DMS53 treated with DMSO at 0.1 percent for 48 hours (cell line): ENCODE measurements at regions not wholly inside any gene's neighbourhood (a gene's known extent, or its start where the extent isn't known, plus 50 kb on each side); places are given as distances from the start of the nearest gene placed in this dataset.
"Not testable (repeated sequence)": the region's sequence is repeated elsewhere in the genome, so short reads cannot be mapped to it uniquely, and the experiment has no call there.

Experiments
- DNase-seq: peaks from one replicate; lab custom pipeline; 2025; ENCODE audit not compliant: unreplicated experiment; lab: John Stamatoyannopoulos, UW

DNA sequence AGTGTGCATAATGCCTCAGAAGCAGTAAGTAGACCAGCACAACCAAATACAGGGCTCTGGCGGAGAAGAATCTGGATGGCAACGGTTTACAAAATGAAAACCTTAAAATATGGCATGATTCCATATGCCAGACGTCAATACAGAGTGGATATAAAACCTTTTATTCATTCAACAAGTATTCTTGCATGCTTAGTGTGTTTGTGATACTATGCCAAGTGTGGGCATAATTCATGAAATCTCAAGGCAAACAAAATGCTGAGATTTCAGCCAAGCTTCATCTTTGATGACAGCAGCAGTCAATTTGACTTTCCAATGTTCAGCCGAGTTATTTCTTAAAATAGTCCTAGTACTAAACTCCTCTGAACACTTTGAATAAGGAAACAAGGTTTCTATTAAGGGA, 119.4 kb downstream of the CD24 start:
- no peak for DNase-seq

DNA sequence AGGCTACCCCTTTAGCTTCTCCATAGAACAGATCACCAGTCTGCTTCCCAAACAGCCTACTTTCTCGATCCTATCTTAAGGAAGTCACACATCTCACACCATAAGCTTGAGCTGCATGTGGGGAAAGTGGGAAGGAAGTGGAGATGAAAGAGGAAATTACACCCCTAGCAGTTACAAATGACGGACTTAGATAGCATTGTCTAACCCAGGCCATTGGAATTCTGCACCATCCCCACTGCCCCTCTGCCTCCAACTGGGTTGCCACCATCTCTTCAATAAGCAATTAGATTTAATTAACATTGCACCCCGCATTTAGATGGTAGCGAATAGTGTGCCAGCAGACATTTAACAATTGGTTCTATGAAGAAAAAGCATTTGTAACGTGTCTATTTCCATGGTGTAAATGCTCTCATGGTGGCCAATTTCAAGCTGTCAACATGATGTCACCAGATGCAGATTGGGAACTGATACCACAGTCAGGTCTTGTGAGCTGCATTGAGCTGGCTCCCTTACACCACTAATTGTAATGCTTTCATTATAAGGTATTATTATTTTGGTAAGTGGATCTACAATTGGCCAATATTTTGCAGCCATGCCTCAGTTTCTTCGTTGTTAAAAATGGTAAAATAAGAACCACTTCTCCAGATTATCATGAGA, 124.7 kb downstream of the CD24 start:
- DNase-seq, result no peak

DNA sequence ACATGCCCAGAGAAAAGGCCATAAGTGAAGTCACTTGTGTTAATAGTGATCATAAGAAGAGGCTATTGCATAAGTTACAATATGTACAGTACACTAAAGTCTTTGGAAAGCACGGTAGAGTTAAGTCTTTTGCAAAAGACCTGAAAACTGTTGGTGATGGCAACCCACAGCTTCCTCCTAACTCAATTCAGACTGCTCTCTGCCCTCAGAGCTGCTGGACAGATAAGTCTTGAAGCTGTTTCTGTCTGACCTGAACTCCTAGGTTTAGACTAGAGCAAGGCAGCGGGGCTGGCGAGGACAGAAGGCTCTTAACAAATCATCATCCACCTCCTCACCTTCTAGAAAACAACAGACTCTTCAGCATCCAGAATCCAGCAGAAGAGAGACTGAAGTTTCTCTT, 125.4 kb downstream of the CD24 start:
- no peak for DNase-seq

DNA sequence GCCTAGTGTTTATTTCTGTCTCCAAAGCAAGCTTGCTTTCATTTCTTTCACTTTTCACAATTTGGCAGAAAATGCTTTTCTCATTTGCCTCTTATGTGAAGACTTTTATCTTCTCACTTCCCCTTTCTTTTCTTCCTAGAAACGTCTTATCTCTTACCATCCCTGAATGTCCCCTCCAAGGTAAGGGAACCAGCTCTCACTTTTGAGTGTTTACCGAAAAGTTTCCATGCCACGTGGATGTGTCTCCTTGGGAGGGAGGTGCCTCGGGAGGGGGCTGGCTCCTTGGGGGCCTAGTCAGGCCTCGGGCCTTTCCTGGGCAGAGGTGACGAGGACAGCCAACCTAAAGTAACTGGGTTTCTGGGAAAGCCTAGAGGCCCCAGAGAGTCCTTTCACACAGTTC, 127.4 kb downstream of the CD24 start:
- no peak for DNase-seq

DNA sequence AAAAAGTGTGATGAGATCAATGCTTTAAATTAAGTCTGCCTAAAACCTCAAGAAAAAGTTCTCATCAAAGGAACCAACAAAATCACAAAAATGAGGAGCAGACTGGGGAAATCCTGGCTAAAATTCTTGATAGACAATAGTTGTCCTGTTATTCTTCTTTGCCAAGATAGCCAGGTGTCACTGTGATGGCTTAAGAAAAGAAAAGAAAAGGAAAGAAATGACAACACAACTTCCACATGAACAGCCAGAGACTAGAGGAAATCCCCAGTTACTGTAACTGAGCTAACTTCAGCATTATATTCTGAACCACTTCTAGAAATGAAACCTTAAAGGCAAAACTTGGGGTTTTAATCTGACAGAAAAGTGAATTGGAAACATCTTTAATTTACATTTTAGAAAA, 129.6 kb downstream of the CD24 start:
- DNase-seq, result no peak

DNA sequence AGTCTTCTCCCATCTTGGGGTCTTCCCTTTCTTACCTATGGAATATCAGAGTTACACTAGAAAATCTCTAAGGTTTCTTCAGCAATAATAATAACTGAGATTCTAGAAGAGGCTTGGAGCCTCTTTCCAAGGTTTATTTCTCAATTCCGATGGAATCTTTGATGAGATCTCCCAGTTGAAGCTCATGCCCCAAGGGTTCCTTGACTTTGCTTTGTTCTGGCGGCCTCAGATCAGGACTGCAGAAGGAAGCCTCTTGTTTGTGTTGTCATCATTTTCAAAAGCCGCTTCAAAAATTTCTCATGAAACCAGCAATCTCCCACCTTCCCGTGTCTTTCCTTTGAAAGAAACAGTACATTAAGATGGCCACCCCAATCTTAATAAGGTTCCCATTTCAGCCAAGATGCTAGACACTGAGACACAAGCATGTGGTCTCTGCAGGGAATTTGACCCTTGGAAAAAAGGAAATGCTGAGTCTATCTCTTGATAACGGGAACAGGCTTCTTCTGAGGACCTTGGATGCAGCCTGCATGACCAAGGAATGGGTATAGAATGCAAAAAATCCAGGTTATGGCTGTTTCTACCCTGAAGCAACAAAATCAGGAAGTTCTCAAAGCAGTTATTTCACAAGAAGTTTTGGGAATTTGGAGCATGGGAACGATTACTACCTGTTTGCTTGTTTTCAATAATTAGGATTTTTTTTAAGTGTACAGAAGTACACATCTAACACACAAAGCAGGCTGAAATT, 141.6 kb downstream of the CD24 start:
- DNase-seq, result no peak

DNA sequence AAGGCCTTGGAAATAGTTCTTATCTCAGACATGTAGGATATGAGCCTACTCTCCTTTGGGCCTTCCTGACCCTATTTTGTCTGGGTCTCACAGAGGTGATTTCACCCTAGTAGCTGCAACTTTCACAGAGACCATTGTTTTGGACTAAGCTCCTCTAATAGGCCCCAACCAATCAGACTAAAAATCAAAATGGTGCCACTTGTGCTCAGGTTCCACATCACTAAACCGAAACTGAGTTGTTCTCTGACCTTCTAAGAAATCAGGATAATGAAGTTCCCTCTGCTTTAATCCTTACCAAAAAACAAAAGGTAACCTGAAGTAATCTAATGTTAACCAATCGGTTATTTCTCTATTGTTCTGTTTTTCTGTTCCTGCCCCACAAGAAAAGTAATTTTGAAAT, 143.6 kb downstream of the CD24 start:
- DNase-seq, result no peak

DNA sequence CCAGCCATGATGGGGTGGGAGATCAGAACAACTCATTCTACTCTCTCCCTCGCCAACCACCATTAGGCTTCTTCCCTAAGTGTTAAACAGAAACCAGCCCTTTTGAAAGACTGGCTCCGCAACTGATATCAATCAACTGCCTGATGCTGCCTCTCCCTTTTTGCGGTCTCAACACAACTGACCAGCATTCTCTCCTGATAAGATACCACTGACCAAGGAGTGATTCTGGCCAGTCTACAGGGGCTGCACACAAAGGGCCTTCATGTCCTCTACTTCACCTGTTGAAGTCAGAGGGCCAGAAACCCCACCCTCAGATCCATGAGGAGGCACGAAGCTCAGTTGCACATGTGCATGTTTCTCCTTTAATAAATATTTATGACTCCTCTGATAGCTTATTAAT, 145.1 kb downstream of the CD24 start:
- no peak for DNase-seq

DNA sequence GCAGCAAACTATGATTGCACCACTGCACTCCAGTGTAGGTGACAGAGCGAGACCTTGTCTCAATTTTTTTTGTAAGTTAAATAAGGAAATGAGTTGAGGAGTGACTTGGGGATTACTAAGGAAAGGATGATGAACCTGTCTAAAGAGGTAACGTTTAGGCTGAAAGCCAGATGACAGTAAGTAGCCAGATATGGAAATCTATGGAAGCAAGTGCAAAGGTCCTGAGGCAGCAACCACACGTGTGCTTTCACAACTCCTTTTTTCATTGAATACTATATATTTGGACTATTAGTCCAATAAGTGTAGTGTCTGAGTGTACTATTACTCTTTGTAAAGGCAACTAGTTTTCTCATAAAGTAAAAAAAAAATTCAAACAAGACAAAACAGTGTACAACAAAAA, 147.4 kb downstream of the CD24 start:
- no peak for DNase-seq

DNA sequence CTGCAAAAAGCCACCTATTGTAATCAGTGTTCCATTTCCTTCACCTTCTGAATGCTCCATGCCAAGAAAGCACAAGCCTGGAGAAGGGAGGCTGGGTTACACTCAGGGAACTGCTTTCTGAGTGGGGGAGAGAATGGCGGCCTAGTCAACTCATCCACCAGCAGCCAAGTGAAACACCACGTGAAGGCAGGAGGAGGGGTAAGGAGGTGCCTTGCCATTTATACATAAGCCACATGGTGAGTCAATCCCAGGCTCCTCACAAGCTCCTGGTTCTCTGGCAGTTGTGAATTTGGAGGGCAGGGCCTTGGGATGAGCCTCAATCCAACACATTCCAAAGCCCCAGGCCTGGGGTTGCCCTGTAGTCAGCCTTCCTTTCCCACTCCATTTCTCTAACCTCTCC, 149.4 kb downstream of the CD24 start:
- no peak for DNase-seq

DNA sequence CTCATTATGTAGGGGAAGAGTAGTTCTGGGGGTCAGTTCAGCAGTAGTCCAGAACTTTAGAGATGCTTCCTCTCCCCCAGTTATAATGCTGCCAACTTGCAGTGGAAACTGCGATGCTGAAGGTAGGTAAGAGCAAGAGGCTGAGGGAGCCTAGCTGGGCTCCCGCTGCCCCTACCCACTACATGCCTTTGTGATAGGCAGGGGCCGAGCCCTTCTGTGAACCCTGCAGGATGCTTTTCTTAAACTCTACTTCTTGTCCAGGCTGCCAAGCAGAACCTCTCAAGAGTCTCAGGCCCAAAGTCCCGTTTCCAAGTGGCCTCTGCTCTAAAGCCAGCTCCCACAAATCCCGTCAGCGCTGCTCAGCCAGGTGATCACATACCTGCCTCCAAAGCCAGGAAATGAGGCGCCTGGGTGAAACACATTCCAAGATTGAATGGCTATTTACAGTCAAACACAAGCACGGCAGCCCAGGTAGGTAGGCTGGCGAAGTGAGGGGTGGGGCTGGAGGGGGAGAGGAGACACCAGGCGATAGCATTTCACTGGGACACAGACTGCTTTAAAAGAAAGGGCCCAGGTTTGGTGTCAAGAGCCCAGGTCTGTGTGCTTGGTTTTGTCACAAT, 150.7 kb downstream of the CD24 start:
- DNase-seq, result no peak

DNA sequence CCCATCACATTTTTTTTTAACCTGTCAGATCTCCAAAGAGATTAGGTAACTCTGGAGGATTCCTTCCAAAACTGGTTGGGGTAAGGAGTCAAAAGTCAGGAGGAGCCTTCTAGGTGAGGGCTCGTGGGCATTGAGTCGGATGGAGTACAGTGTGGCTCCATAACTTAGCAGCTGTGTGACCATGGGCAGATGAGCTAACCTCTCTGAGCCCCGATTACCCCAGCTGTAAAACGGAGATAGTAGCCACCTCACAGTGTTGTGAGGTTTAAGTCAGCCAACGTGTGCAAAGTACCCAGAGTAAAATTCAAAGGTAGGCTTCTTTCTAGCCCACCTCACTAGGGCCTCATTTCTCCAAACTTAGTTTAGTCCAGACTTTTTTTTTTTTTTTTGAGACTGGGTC, 151.5 kb downstream of the CD24 start:
- no peak for DNase-seq

DNA sequence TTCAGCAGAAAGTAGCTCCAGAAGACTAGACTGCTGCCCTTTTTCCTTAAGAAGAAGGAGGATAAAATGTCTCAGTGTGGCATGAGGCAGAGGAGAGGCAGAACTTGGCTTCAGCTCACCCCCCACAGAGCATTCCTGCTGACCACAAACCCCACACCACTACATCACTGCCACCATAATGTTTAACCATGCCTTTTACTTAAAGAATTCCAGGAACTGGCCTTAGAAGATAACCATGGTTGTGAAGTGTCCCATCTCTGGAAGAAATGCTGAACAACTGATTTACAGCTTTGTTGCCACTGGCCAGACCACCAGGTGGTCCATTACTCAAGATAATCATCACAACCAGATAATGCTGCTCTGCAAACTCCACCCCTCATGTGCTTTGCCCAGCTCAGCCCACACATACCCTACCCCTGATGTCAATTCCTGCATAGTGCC, 154.1 kb downstream of the CD24 start:
- DNase-seq, result no peak

DNA sequence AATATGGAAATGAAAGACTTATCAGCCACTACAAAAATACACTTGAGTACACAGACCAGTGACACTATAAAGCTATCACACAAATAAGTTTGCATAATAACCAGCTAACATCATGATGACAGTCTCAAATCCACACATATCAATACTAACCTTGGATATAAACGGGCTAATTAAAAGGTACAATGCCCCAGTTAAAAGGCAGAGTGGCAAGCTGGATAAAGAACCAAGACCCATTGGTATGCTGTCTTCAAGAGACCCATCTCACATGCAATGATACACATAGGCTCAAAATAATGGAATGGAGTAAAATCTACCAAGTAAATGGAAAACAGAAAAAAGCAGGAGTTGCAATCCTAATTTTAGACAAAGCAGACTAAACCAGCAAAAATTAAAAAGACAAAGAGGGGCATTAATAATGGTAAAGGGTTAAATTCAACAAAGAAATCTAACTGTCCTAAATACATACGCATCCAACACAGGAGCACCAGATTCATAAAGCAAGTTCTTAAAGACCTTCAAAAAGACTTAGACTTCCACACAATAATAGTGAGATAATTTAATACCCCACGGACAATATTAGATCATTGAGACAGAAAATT, 163.3 kb downstream of the CD24 start:
- DNase-seq, result no peak

DNA sequence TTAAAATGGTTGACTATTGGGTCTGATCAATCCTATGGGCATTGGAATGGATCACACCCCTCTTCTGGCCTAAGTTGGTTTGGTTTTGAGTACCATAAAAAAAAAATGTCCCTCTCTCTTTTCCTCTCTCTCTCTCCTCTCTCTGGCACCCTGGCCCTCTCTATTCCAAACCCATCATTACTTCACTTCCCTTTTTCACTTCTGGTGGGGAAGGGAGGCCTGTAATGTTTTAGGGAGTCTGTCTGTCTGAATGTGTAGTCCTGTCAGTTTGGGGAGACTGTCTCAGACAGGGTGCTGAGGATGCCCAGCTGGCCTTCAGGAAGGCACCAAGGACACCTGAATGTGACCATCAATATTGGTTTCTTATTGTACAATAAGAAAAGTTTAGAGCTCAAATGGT, 165.8 kb downstream of the CD24 start:
- DNase-seq, result no peak

DNA sequence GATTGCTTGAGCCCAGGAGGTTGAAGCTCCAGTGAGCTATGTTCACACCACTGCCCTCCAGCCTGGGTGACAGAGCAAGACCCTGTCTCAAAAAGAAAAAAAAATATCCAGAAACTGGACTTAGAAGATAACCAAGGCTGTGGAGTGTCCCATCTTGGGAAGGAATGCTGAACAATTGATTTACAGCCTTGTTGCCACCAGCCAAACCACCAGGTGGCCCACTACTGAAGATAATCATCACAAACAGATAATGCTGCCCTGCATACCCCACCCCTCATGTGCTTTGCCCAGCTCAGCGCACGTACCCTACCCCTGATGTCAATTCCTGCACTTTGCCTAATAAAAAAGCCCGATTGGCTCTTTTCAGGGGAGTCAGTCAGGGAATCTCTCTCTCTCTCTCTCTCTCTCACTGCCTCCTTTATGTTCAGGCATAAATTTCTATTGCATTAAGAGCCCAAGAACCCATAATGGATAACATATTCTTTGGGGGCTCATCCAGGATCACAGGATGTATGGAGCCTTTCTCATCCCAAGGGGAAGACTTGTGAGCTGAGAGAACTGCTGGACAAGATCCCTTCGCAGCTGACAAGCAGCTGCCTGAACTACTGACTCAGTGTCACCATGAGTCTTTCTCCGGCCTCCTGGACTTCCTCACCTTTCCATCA, 166.4 kb downstream of the CD24 start:
- DNase-seq, result no peak

DNA sequence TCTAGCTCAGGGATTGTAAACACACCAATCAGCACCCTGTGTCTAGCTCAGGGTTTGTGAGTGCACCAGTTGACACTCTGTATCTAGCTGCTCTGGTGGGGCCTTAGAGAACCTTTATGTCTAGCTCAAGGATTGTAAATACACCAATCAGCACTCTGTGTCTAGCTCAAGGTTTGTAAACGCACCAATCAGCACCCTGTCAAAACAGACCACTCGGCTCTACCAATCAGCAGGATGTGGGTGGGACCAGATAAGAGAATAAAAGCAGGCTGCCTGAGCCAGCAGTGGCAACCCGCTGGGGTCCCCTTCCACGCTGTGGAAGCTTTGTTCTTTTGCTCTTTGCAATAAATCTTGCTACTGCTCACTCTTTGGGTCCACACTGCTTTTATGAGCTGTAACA, 168.3 kb downstream of the CD24 start:
- not testable (repeated sequence) for DNase-seq

DNA sequence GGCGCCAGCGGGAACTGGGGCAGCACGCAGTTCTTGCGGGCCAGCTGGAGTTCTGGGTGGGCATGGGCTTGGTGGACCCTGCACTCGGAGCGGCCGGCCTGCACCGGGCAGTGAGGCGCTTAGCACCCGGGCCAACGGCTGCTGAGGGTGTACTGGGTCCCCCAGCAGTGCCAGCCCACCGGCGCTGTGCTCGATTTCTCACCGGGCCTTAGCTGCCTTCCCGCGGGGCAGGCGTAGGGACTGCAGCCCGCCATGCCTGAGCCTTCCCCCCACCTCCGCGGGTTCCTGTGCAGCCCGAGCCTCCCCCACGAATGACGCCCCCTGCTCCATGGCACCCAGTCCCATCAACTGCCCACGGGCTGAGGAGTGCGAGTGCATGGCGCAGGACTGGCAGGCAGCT, 168.8 kb downstream of the CD24 start:
- DNase-seq, result no peak

DNA sequence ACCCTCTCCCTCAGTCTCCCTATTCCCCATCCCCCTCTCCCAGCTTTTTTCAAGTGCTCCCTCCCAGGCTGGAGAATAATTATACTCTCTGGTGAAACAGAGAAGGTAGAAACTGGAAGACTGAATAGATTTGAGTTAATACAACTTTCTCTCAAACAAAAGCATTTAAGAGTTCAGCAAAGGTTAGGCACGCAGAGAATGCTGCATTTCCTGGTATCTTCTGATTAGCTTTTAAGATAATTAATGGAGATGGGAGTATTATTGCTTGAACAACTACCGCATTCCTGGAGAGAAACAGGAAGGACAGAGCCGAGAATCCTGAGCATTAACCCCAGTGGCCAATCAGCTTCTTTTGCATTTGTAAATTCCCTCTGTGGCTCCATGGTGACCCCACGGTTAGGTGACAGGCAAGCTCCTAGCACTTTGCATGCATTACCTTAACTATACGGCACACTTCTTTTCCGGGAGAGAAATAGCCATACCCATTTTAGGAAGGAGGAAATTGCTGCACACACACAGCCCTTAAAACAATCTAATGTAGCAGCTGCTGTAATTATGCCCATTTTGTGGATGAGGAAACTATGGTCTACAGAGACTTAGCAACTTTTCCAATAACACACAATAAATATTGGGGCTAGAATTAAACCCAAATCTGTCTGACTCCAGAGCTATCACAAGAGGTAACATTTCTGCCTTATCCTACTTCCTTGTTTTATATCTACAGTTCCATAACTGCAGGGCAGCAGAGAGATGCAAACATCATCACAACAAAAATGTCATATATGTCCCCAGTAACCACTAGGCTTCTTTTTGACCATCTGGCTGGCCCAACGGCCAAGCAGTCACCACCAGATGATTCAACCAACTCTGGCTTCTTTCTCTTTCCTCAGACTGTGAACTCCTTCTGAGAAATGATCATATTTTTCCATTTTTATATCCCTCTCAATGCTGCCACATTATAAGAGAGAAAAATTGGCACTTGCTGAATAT, 169.9 kb downstream of the CD24 start:
- no peak for DNase-seq

DNA sequence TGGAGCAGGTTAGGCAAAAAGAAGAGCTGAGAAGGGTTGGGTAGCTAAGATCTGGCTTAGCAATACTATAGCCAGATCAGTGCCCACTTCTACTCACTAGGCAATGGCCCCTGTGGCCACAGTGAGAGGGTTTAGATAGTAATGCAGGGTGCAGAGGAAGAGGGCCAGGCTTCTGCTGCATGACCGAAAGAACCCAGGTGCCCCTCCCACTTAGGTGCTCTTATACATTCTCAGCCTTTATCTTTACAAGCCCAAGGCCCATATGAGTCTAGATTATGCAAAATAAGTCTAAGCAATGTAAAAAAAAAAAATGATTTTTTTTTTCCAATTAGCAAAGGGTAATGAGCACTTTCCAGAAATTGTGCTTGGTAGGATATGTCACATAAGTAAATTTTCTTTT, 171.3 kb downstream of the CD24 start:
- no peak for DNase-seq
